Vagina (tissue), 2 donors: ENCODE measurements at regions not wholly inside any gene's neighbourhood (a gene's known extent, or its start where the extent isn't known, plus 50 kb on each side); places are given as distances from the start of the nearest gene placed in this dataset.

Experiments used
- DNase-seq, 2 donors: peaks; one replicate each; pipeline ENCODE4 v3.0.0-alpha.2; 2017; ENCODE audit errors: extremely low spot score in 2 of 2
- H3K27ac ChIP-seq: fragments of 200-600 bp; sonication (generic); one replicate; pipeline ENCODE4 v1.5.1; 2019
- H3K27me3 ChIP-seq: fragments of 200-600 bp; sonication (generic); one replicate; pipeline ENCODE4 v1.5.1; 2019
- H3K36me3 ChIP-seq, 2 donors: fragments of 200-600 bp; sonication (generic); one replicate each; pipeline ENCODE4 v1.5.1; 2017 to 2019
- H3K4me1 ChIP-seq: fragments of 200-600 bp; sonication (generic); one replicate; pipeline ENCODE4 v1.5.1; 2019
- H3K4me3 ChIP-seq, 2 donors: fragments of 200-600 bp; sonication (generic); 1 replicate in 1 of 2; 2 replicates in 1 of 2; pipeline ENCODE4 v1.5.1; 2016 to 2019
- H3K9me3 ChIP-seq: fragments of 200-600 bp; sonication (generic); one replicate; pipeline ENCODE4 v1.5.1; 2019
- CTCF ChIP-seq, 3 experiments: fragments of 450-650 bp in 2 of 3; fragments of 200-600 bp in 1 of 3; sonication (generic) in 1 of 3; IDR thresholded peaks; one replicate each; pipeline ENCODE4 v1.5.1; 2017 to 2019; ENCODE audit warnings: antibody characterized with exemption in 3 of 3, mild to moderate bottlenecking in 2 of 3, moderate library complexity in 2 of 3
- POLR2A ChIP-seq, 2 donors: fragments of 450-650 bp; IDR thresholded peaks; one replicate each; pipeline ENCODE4 v1.6.1; 2017; ENCODE audit warnings: antibody characterized with exemption in 2 of 2, mild to moderate bottlenecking in 2 of 2, moderate library complexity in 2 of 2
- POLR2AphosphoS5 ChIP-seq, 2 donors: sonication (generic); formaldehyde crosslinking; IDR thresholded peaks; one replicate each; pipeline ENCODE4 v1.9.0; 2017; ENCODE audit warnings: antibody characterized with exemption in 2 of 2, mild to moderate bottlenecking in 2 of 2, low read depth in 1 of 2; ENCODE audit not compliant: insufficient read depth in 1 of 2
- intact Hi-C: fragments of 100-400 bp; cut with DNase I; formaldehyde crosslinking; loops from one replicate; pipeline ENCODE4 v1.15.1; 2023

GRCh38 chr1:229124520-229125124, 146.3 kb upstream of the RAB4A start:
- TF ChIP-seq POLR2AphosphoS5 (IDR thresholded peaks at IDR 0.05; ENCODE audit: insufficient read depth in 1 of 2, low read depth in 1 of 2): no peak
- no peak for TF ChIP-seq CTCF (IDR thresholded peaks at IDR 0.05)
- TF ChIP-seq POLR2A (IDR thresholded peaks at IDR 0.05): no peak
- DNase-seq: no peak
- intact Hi-C loops: no loop called here
- Histone ChIP-seq H3K4me3 (no peak overlapping the region), H3K4me1 (no peaks in the 10 kb centered on the region), H3K36me3 (no peaks in the 10 kb centered on the region), H3K27me3 (no peaks in the 10 kb centered on the region), H3K9me3 (no peaks in the 10 kb centered on the region), H3K27ac (no peak overlapping the region)

- Histone ChIP-seq H3K27me3 (no peaks in the 10 kb centered on the region), H3K36me3 (no peaks in the 10 kb centered on the region), H3K27ac (no peak overlapping the region), H3K4me1 (no peaks in the 10 kb centered on the region), H3K9me3 (no peaks in the 10 kb centered on the region), H3K4me3 (no peak overlapping the region)
- no peak for DNase-seq
- TF ChIP-seq POLR2AphosphoS5 (IDR thresholded peaks at IDR 0.05; ENCODE audit: insufficient read depth in 1 of 2, low read depth in 1 of 2) (no peak), CTCF (IDR thresholded peaks at IDR 0.05) (no peak), POLR2A (IDR thresholded peaks at IDR 0.05) (no peak)
- intact Hi-C loops: no loop called here
Observed at GRCh38 chr1:229127301-229127700, 143.6 kb upstream of the RAB4A start.

GRCh38 chr1:229128066-229128608, 142.8 kb upstream of the RAB4A start:
- H3K36me3 ChIP-seq: no peaks in the 10 kb centered on the region
- no peak overlapping the region for H3K27ac ChIP-seq
- no peak overlapping the region for H3K4me3 ChIP-seq
- H3K4me1 ChIP-seq: no peaks in the 10 kb centered on the region
- H3K27me3 ChIP-seq: no peaks in the 10 kb centered on the region
- intact Hi-C loops: no loop called here
- TF ChIP-seq POLR2AphosphoS5 (IDR thresholded peaks at IDR 0.05; ENCODE audit: insufficient read depth in 1 of 2, low read depth in 1 of 2) (no peak), POLR2A (IDR thresholded peaks at IDR 0.05) (no peak), CTCF (IDR thresholded peaks at IDR 0.05) (no peak)
- H3K9me3 ChIP-seq: no peaks in the 10 kb centered on the region
- DNase-seq: no peak

- no peak overlapping the region for H3K4me3 ChIP-seq
- H3K27ac ChIP-seq: no peak overlapping the region
- intact Hi-C loops: no loop called here
- no peak for DNase-seq
- TF ChIP-seq CTCF (IDR thresholded peaks at IDR 0.05) (no peak), POLR2AphosphoS5 (IDR thresholded peaks at IDR 0.05; ENCODE audit: insufficient read depth in 1 of 2, low read depth in 1 of 2) (no peak), POLR2A (IDR thresholded peaks at IDR 0.05) (no peak)
- H3K27me3 ChIP-seq: no peaks in the 10 kb centered on the region
- H3K9me3 ChIP-seq: no peaks in the 10 kb centered on the region
- no peaks in the 10 kb centered on the region for H3K4me1 ChIP-seq
- no peaks in the 10 kb centered on the region for H3K36me3 ChIP-seq
Observed at GRCh38 chr1:229129301-229130027, 141.4 kb upstream of the RAB4A start.
